Astrocyte (in vitro differentiated cells and primary cell): ENCODE measurements at regions not wholly inside any gene's neighbourhood (a gene's known extent, or its start where the extent isn't known, plus 50 kb on each side); places are given as distances from the start of the nearest gene placed in this dataset.

ENCODE experiments used
- DNase-seq: peaks from one replicate; pipeline ENCODE4 v3.0.0-alpha.2; 2010; ENCODE audit warnings: low read depth
- FAIRE-seq: peaks from 2 replicates; lab custom pipeline; 2011; peaks lifted over from hg19 to GRCh38; lab: Jason Lieb, UNC
- H2AFZ ChIP-seq: 2 replicates; pipeline ENCODE4 v1.6.0; 2012; ENCODE audit warnings: low read depth, low read length, inconsistent platforms
- H3K27ac ChIP-seq: 2 replicates; pipeline ENCODE4 v1.5.1; 2011; ENCODE audit warnings: low read depth, low read length, inconsistent platforms
- H3K27me3 ChIP-seq: 2 replicates; pipeline ENCODE4 v1.6.0; 2011; ENCODE audit warnings: low read length, inconsistent platforms; ENCODE audit not compliant: insufficient read depth
- H3K36me3 ChIP-seq: 2 replicates; pipeline ENCODE4 v1.5.1; 2011; ENCODE audit warnings: low read length, inconsistent platforms; ENCODE audit not compliant: insufficient read depth
- H3K4me1 ChIP-seq: 2 replicates; pipeline ENCODE4 v1.5.1; 2011; ENCODE audit warnings: low read length, inconsistent platforms; ENCODE audit not compliant: insufficient read depth
- H3K4me2 ChIP-seq: 2 replicates; pipeline ENCODE4 v1.6.0; 2012; ENCODE audit warnings: low read length, inconsistent platforms
- H3K4me3 ChIP-seq: 2 replicates; pipeline ENCODE4 v1.5.1; 2011; ENCODE audit warnings: low read depth, mild to moderate bottlenecking, low read length, inconsistent platforms; ENCODE audit not compliant: insufficient read depth
- H3K79me2 ChIP-seq: 2 replicates; pipeline ENCODE4 v1.6.0; 2012; ENCODE audit warnings: mild to moderate bottlenecking, low read length, inconsistent platforms; ENCODE audit not compliant: insufficient read depth
- H3K9ac ChIP-seq: 2 replicates; pipeline ENCODE4 v1.6.0; 2012; ENCODE audit warnings: mild to moderate bottlenecking, low read length, inconsistent platforms
- H3K9me3 ChIP-seq: 2 replicates; pipeline ENCODE4 v1.5.1; 2012; ENCODE audit warnings: low read depth, mild to moderate bottlenecking, low read length, inconsistent platforms; ENCODE audit not compliant: insufficient read depth
- H4K20me1 ChIP-seq: 2 replicates; pipeline ENCODE4 v1.6.0; 2012; ENCODE audit warnings: low read length, inconsistent platforms; ENCODE audit not compliant: insufficient read depth
- H3K27ac Mint-ChIP-seq: one replicate; pipeline ENCODE4 v1.8.0; 2021; ENCODE audit warnings: mild to moderate bottlenecking, mixed read lengths; ENCODE audit not compliant: unreplicated experiment
- H3K27me3 Mint-ChIP-seq: one replicate; pipeline ENCODE4 v1.8.0; 2021; ENCODE audit warnings: low read depth, mixed read lengths; ENCODE audit not compliant: unreplicated experiment
- H3K36me3 Mint-ChIP-seq: one replicate; pipeline ENCODE4 v1.8.0; 2021; ENCODE audit warnings: low read depth, mixed read lengths; ENCODE audit not compliant: unreplicated experiment
- H3K4me1 Mint-ChIP-seq: one replicate; pipeline ENCODE4 v1.8.0; 2021; ENCODE audit warnings: low read depth, mixed read lengths; ENCODE audit not compliant: unreplicated experiment
- H3K4me3 Mint-ChIP-seq: one replicate; pipeline ENCODE4 v1.8.0; 2021; ENCODE audit warnings: mild to moderate bottlenecking, moderate library complexity, mixed read lengths; ENCODE audit not compliant: unreplicated experiment
- H3K9me3 Mint-ChIP-seq: one replicate; pipeline ENCODE4 v1.8.0; 2021; ENCODE audit warnings: mild to moderate bottlenecking, mixed read lengths; ENCODE audit not compliant: unreplicated experiment
- EZH2 ChIP-seq: IDR thresholded peaks from 2 replicates; pipeline ENCODE4 v1.6.1; 2012; ENCODE audit warnings: mild to moderate bottlenecking, low read length, inconsistent platforms; ENCODE audit not compliant: insufficient read depth
- TF ChIP-seq, protein P1 (sequence below): IDR thresholded peaks from 2 replicates; pipeline ENCODE4 v1.5.1; 2011; ENCODE audit warnings: low read depth, mild to moderate bottlenecking, inconsistent platforms, low read length, moderate library complexity; ENCODE audit not compliant: insufficient read depth

DNA sequence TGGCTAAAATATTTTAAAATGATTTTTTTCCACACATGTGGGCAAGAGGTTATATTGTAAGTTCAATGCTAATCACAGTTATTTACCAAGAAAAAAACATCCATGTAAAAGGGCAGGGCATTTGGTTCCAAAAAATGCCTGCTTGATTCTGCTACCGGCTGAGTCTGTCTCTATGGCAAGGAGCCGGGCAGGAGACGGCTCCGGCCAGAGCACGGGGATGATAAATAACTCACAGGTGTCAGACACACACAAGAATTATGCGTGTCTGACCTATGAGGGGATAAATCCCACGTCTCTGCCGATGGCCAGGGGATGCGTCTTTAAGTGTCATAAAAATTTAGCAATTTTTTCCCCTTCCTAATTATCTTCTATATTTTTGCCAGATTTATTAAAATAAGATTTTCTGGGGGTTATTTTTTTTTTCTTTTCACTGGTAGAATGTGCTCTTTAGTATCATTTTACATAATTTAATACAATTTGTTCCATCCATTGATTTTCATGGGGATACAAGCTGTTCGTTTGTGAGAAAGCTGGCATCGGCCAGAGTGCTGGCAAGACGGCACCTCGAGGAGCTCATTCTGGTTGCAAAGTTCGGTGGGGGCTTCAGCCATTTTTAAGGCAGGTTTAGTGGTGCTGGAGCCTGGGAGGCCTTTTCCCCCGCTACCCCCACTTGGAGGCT, 253.9 kb downstream of the ZNF536 start:
- Mint-ChIP-seq H3K4me1 (peaks cover 8% of the 10 kb centered on the region), H3K27me3 (peaks cover 13% of the 10 kb centered on the region), H3K36me3 (no peaks in the 10 kb centered on the region), H3K27ac (no peak overlapping the region), H3K4me3 (no peak overlapping the region), H3K9me3 (peaks cover 10% of the 10 kb centered on the region)
- no peaks in the 10 kb centered on the region for H3K36me3 ChIP-seq
- no peaks in the 10 kb centered on the region for H3K9me3 ChIP-seq
- no peak for DNase-seq
- H3K4me3 ChIP-seq, result no peak overlapping the region
- H2AFZ ChIP-seq, result no peak overlapping the region
- H3K27ac ChIP-seq, result no peak overlapping the region
- TF ChIP-seq, protein P1, sequence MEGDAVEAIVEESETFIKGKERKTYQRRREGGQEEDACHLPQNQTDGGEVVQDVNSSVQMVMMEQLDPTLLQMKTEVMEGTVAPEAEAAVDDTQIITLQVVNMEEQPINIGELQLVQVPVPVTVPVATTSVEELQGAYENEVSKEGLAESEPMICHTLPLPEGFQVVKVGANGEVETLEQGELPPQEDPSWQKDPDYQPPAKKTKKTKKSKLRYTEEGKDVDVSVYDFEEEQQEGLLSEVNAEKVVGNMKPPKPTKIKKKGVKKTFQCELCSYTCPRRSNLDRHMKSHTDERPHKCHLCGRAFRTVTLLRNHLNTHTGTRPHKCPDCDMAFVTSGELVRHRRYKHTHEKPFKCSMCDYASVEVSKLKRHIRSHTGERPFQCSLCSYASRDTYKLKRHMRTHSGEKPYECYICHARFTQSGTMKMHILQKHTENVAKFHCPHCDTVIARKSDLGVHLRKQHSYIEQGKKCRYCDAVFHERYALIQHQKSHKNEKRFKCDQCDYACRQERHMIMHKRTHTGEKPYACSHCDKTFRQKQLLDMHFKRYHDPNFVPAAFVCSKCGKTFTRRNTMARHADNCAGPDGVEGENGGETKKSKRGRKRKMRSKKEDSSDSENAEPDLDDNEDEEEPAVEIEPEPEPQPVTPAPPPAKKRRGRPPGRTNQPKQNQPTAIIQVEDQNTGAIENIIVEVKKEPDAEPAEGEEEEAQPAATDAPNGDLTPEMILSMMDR, result no peak
- TF ChIP-seq EZH2, result no peak
- H4K20me1 ChIP-seq, result no peaks in the 10 kb centered on the region
- H3K27me3 ChIP-seq, result no peaks in the 10 kb centered on the region
- no peak for FAIRE-seq
- H3K4me1 ChIP-seq, result no peaks in the 10 kb centered on the region
- H3K79me2 ChIP-seq, result no peaks in the 10 kb centered on the region
- no peak overlapping the region for H3K9ac ChIP-seq
- no peak overlapping the region for H3K4me2 ChIP-seq

DNA sequence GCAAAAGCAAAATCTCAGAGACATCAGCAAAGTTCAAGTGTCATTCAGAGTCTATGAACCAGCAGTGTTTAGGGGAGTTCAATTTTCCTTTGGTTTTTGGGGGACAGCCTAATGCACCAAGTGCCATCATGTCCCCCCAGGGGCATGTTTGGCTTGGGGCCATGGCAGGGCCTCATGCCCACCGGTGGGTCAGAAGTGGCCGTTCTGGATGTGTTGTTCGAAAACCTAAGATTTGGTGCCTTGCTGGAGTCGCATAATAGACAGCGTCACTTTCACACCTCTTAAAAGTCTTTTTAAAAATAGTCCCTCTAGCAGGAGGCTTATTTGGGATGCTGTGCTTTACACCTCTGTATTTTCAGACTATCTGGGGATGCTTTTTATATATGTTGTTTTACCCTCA, 250.1 kb downstream of the ZNF536 start:
- Mint-ChIP-seq H3K27ac (no peak overlapping the region), H3K4me3 (no peak overlapping the region), H3K4me1 (no peaks in the 10 kb centered on the region), H3K27me3 (no peaks in the 10 kb centered on the region), H3K36me3 (no peaks in the 10 kb centered on the region), H3K9me3 (peaks cover 10% of the 10 kb centered on the region)
- Histone ChIP-seq H3K27ac (no peak overlapping the region), H3K4me2 (no peak overlapping the region), H3K9ac (no peak overlapping the region), H4K20me1 (no peaks in the 10 kb centered on the region), H3K4me3 (no peak overlapping the region), H3K4me1 (no peaks in the 10 kb centered on the region), H3K36me3 (no peaks in the 10 kb centered on the region), H3K79me2 (no peaks in the 10 kb centered on the region), H2AFZ (no peak overlapping the region), H3K27me3 (no peaks in the 10 kb centered on the region), H3K9me3 (no peaks in the 10 kb centered on the region)
- DNase-seq (no peak), FAIRE-seq (no peak)
- TF ChIP-seq EZH2, result no peak
- TF ChIP-seq, protein P1, result no peak

DNA sequence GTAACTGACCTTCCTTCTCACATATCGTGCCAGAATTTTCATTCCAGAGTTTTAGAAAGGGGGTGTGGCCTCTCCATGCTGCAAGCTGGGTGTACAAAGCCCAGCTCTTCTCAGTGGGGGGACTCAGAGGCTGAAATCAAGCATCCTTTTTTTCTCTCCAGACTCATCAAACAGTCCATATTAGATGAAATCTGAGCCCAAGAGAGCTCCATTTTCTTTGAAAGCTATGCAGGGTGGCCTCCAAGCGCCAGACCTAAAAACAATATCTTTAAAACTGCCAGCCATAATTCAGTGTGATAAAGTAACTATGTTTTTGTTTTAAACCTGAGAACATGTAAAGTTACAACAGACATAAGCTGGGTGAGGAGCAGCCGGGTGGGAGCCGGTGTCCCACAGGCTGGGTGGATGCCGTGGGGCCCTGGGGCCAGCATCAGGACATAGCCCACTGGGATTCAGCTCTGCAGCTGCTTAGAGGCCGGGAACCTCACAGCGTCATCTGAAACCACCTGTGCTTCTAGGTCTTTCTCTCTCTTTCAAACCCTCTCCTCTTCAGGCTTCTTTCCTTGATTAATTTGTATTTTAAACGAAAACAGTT, 249.2 kb downstream of the ZNF536 start:
- no peaks in the 10 kb centered on the region for H3K36me3 ChIP-seq
- FAIRE-seq (no peak), DNase-seq (no peak)
- Mint-ChIP-seq H3K36me3 (no peaks in the 10 kb centered on the region), H3K9me3 (peaks cover 10% of the 10 kb centered on the region), H3K4me1 (no peaks in the 10 kb centered on the region), H3K27me3 (no peaks in the 10 kb centered on the region), H3K4me3 (no peak overlapping the region), H3K27ac (no peak overlapping the region)
- H3K27ac ChIP-seq, result no peak overlapping the region
- no peaks in the 10 kb centered on the region for H3K79me2 ChIP-seq
- H3K4me2 ChIP-seq, result no peak overlapping the region
- no peaks in the 10 kb centered on the region for H3K9me3 ChIP-seq
- H3K9ac ChIP-seq, result no peak overlapping the region
- H2AFZ ChIP-seq, result no peak overlapping the region
- no peaks in the 10 kb centered on the region for H3K4me1 ChIP-seq
- H3K27me3 ChIP-seq, result no peaks in the 10 kb centered on the region
- no peak overlapping the region for H3K4me3 ChIP-seq
- H4K20me1 ChIP-seq, result no peaks in the 10 kb centered on the region
- TF ChIP-seq, protein P1, result no peak
- TF ChIP-seq EZH2, result no peak
